Psoas muscle (tissue), 7 donors: ENCODE measurements at regions not wholly inside any gene's neighbourhood (a gene's known extent, or its start where the extent isn't known, plus 50 kb on each side); places are given as distances from the start of the nearest gene placed in this dataset.

ENCODE experiments used
- ATAC-seq, 4 donors: fragments of 200-7000 bp; cut with Tn5 transposase; one replicate each; pipeline ENCODE4 v1.9.1; 2020; ENCODE audit warnings: moderate library complexity in 3 of 4, mild to moderate bottlenecking in 2 of 4
- DNase-seq, 2 donors: peaks; one replicate each; pipeline ENCODE4 v3.0.0-alpha.2; 2020
- H3K27ac ChIP-seq: fragments of 200-600 bp; one replicate; pipeline ENCODE4 v1.8.0; 2022
- H3K27me3 ChIP-seq, 3 donors: fragments of 200-600 bp in 1 of 3; one replicate each; pipeline versions ENCODE4 v1.6.1 to v1.8.0; 2013 to 2022; ENCODE audit warnings: low read length in 2 of 3, mild to moderate bottlenecking in 2 of 3, moderate library complexity in 1 of 3; ENCODE audit not compliant: insufficient read depth in 3 of 3
- H3K36me3 ChIP-seq, 2 donors: fragments of 200-600 bp in 1 of 2; one replicate each; pipeline versions ENCODE4 v1.6.1 to v1.8.0; 2013 to 2022; ENCODE audit warnings: low read depth in 1 of 2, mild to moderate bottlenecking in 1 of 2, moderate library complexity in 1 of 2; ENCODE audit not compliant: insufficient read depth in 1 of 2
- H3K4me1 ChIP-seq: fragments of 200-600 bp; one replicate; pipeline ENCODE4 v1.8.0; 2022
- H3K4me3 ChIP-seq: fragments of 200-600 bp; one replicate; pipeline ENCODE4 v1.8.0; 2022; ENCODE audit warnings: mild to moderate bottlenecking
- H3K9me3 ChIP-seq: fragments of 200-600 bp; one replicate; pipeline ENCODE4 v1.8.0; 2022
- CTCF ChIP-seq: fragments of 200-600 bp; IDR thresholded peaks from one replicate; pipeline ENCODE4 v1.8.0; 2022; ENCODE audit warnings: antibody characterized with exemption
- WGBS, 3 donors: extraction: QIAGEN DNeasy Blood & Tissue Kit; methylation state at CpG; one replicate each; pipeline versions ENCODE4 v1.1.6 to v1.1.7; 2013; 5-methylcytosine and 5-hydroxymethylcytosine counted together
- intact Hi-C, 2 donors: fragments of 100-400 bp; cut with DNase I; formaldehyde crosslinking; loops; one replicate each; pipeline versions ENCODE4 v1.11.0 to v1.14.2; 2022
- donor health status: healthy with polysubstance abuse.
- donor health status: DM: no; HTN: no; CAD: no; lungs with moderate emphysema.
- donor health status: Bipolar disorder and iron deficiency.
- donor health status: healthy.
- donor health status: DM: yes; HTN: yes; CAD: no.
- donor health status: DM: no; HTN: no; CAD: no.
- donor health status: DM: yes; HTN: yes; CAD: no.

GRCh38 chr22:27327981-27328721 lies 473.4 kb downstream of the MN1 start:
- intact Hi-C loops, result no loop called here
- Histone ChIP-seq H3K27ac (no peak overlapping the region), H3K4me1 (no peaks in the 10 kb centered on the region), H3K27me3 (peaks cover 0 to 77% (median 9%) of the 10 kb centered on the region in 3 donors), H3K4me3 (no peak overlapping the region), H3K36me3 (no peaks in the 10 kb centered on the region), H3K9me3 (no peaks in the 10 kb centered on the region)
- no peak for TF ChIP-seq CTCF
- WGBS, 3 donors, result 79 to 84% (median 81%) methylated on average over 5 of the region's 5 CpGs
- ATAC-seq (no peak), DNase-seq (no peak)

GRCh38 chr22:27329131-27329850 lies 472.3 kb downstream of the MN1 start:
- H3K36me3 ChIP-seq, result no peaks in the 10 kb centered on the region
- no peak for ATAC-seq
- H3K27ac ChIP-seq, result no peak overlapping the region
- no peak overlapping the region for H3K4me3 ChIP-seq
- H3K9me3 ChIP-seq, result no peaks in the 10 kb centered on the region
- WGBS, 3 donors, result 21 to 24% (median 22%) methylated on average over 13 of the region's 13 CpGs
- no peak for DNase-seq
- H3K27me3 ChIP-seq, result peaks cover 0 to 73% (median 9%) of the 10 kb centered on the region in 3 donors
- no peak for TF ChIP-seq CTCF
- intact Hi-C loops, result no loop called here
- H3K4me1 ChIP-seq, result no peaks in the 10 kb centered on the region

- no peaks in the 10 kb centered on the region for H3K4me1 ChIP-seq
- DNase-seq (no peak), ATAC-seq (no peak)
- no peak overlapping the region for H3K4me3 ChIP-seq
- H3K36me3 ChIP-seq, result no peaks in the 10 kb centered on the region
- no peak for TF ChIP-seq CTCF
- intact Hi-C loops, result no loop called here
- 59 to 64% (median 63%) methylated on average over 3 of the region's 3 CpGs for WGBS, 3 donors
- H3K9me3 ChIP-seq, result no peaks in the 10 kb centered on the region
- H3K27me3 ChIP-seq, result peaks cover 0 to 70% (median 9%) of the 10 kb centered on the region in 3 donors
- H3K27ac ChIP-seq, result no peak overlapping the region
These were observed 471.4 kb downstream of the MN1 start for GRCh38 chr22:27329966-27330645.

- no peaks in the 10 kb centered on the region for H3K9me3 ChIP-seq
- DNase-seq (peak; percentile 41 to 64), ATAC-seq (peak; percentile 33 to 76 (median 49))
- H3K27me3 ChIP-seq, result peaks cover 0 to 60% (median 9%) of the 10 kb centered on the region in 3 donors
- H3K4me1 ChIP-seq, result no peaks in the 10 kb centered on the region
- no peak overlapping the region for H3K4me3 ChIP-seq
- H3K27ac ChIP-seq, result no peak overlapping the region
- 23 to 26% (median 25%) methylated on average over 16 of the region's 16 CpGs for WGBS, 3 donors
- intact Hi-C loops, result no loop called here
- H3K36me3 ChIP-seq, result no peaks in the 10 kb centered on the region
- TF ChIP-seq CTCF, result peak; percentile 28
These were observed 469.9 kb downstream of the MN1 start for GRCh38 chr22:27331526-27332281.
